IMR-90 (cell line): ENCODE measurements at regions not wholly inside any gene's neighbourhood (a gene's known extent, or its start where the extent isn't known, plus 50 kb on each side); places are given as distances from the start of the nearest gene placed in this dataset.
"Not testable (repeated sequence)": the region's sequence is repeated elsewhere in the genome, so short reads cannot be mapped to it uniquely, and the experiment has no call there.

Source experiments
- BHLHE40 ChIP-seq: fragments of 150-350 bp; IDR thresholded peaks from 2 replicates; pipeline ENCODE4 v1.6.1; 2016; ENCODE audit warnings: mild to moderate bottlenecking, low read depth, low read length
- MXI1 ChIP-seq: IDR thresholded peaks from 2 replicates; pipeline ENCODE4 v1.6.1; 2012; ENCODE audit warnings: low read depth, mild to moderate bottlenecking, low read length, moderate library complexity, borderline replicate concordance
- POLR2A ChIP-seq: IDR thresholded peaks from 2 replicates; pipeline ENCODE4 v1.6.1; 2012; ENCODE audit warnings: mild to moderate bottlenecking, low read depth, low read length
- TF ChIP-seq, protein P1 (sequence below): conservative IDR thresholded peaks from 2 replicates; pipeline ENCODE4 v1.5.1; 2012; ENCODE audit warnings: mild to moderate bottlenecking, low read depth, low read length, improper control_type of control experiment

DNA sequence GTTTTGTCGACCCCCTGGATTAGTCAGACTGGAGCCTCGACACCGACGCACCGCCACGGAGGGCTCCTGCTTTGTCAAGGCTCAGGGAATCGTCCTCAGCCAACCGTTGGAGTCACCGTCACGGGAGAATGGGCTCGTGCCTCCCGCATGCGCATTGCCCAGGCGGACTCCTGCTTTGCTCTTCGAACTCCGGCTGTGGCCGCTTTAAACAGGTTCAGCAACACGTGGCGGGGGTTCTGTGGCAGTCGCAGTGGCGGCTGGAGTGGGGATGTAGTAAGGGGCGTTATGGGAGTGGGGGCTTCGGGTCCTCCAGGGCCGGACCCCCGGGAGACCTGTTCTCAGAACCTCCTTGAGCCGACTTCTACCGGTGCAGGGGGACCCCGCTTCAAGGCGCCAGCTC lies 554.7 kb upstream of the ZNF337 start:
- TF ChIP-seq, protein P1, sequence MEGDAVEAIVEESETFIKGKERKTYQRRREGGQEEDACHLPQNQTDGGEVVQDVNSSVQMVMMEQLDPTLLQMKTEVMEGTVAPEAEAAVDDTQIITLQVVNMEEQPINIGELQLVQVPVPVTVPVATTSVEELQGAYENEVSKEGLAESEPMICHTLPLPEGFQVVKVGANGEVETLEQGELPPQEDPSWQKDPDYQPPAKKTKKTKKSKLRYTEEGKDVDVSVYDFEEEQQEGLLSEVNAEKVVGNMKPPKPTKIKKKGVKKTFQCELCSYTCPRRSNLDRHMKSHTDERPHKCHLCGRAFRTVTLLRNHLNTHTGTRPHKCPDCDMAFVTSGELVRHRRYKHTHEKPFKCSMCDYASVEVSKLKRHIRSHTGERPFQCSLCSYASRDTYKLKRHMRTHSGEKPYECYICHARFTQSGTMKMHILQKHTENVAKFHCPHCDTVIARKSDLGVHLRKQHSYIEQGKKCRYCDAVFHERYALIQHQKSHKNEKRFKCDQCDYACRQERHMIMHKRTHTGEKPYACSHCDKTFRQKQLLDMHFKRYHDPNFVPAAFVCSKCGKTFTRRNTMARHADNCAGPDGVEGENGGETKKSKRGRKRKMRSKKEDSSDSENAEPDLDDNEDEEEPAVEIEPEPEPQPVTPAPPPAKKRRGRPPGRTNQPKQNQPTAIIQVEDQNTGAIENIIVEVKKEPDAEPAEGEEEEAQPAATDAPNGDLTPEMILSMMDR: not testable (repeated sequence)
- not testable (repeated sequence) for TF ChIP-seq POLR2A, MXI1, BHLHE40
